Osteocyte (in vitro differentiated cells): ENCODE measurements at regions not wholly inside any gene's neighbourhood (a gene's known extent, or its start where the extent isn't known, plus 50 kb on each side); places are given as distances from the start of the nearest gene placed in this dataset.
A peak's percentile ranks its signal among the peaks of the same experiment; 100 is the strongest.

ENCODE experiments used
- DNase-seq: peaks from one replicate; pipeline ENCODE4 v3.0.0; 2021; ENCODE audit warnings: mixed read lengths; ENCODE audit not compliant: unreplicated experiment; ENCODE audit errors: extremely low spot score
- H3K27ac Mint-ChIP-seq: one replicate; pipeline ENCODE4 v1.8.0; 2021; ENCODE audit warnings: mild to moderate bottlenecking, mixed read lengths; ENCODE audit not compliant: unreplicated experiment
- H3K27me3 Mint-ChIP-seq: one replicate; pipeline ENCODE4 v1.8.0; 2021; ENCODE audit warnings: mixed read lengths; ENCODE audit not compliant: unreplicated experiment
- H3K36me3 Mint-ChIP-seq: one replicate; pipeline ENCODE4 v1.8.0; 2021; ENCODE audit warnings: mixed read lengths; ENCODE audit not compliant: unreplicated experiment
- H3K4me1 Mint-ChIP-seq: one replicate; pipeline ENCODE4 v1.8.0; 2021; ENCODE audit warnings: mixed read lengths; ENCODE audit not compliant: unreplicated experiment
- H3K4me3 Mint-ChIP-seq: one replicate; pipeline ENCODE4 v1.8.0; 2021; ENCODE audit warnings: mild to moderate bottlenecking, moderate library complexity, mixed read lengths; ENCODE audit not compliant: unreplicated experiment
- H3K9me3 Mint-ChIP-seq: one replicate; pipeline ENCODE4 v1.8.0; 2021; ENCODE audit warnings: mixed read lengths; ENCODE audit not compliant: unreplicated experiment
- CTCF ChIP-seq: fragments of 200-600 bp; sonication (generic); IDR thresholded peaks from 2 replicates; pipeline ENCODE4 v1.5.0; 2021; ENCODE audit warnings: antibody characterized with exemption, mild to moderate bottlenecking, moderate library complexity

GRCh38 chr22:47621253-47621652 is 858.8 kb downstream of the TBC1D22A start:
- DNase-seq = peak; percentile 59
- no peaks in the 10 kb centered on the region for H3K36me3 Mint-ChIP-seq
- TF ChIP-seq CTCF = no peak
- no peaks in the 10 kb centered on the region for H3K27me3 Mint-ChIP-seq
- H3K4me3 Mint-ChIP-seq = no peak overlapping the region
- no peaks in the 10 kb centered on the region for H3K4me1 Mint-ChIP-seq
- no peak overlapping the region for H3K27ac Mint-ChIP-seq
- H3K9me3 Mint-ChIP-seq = peaks cover 21% of the 10 kb centered on the region

GRCh38 chr22:47620391-47620790 is 857.9 kb downstream of the TBC1D22A start:
- TF ChIP-seq CTCF = no peak
- Mint-ChIP-seq H3K9me3 (peaks cover 22% of the 10 kb centered on the region), H3K4me3 (no peak overlapping the region), H3K27me3 (no peaks in the 10 kb centered on the region), H3K36me3 (no peaks in the 10 kb centered on the region), H3K27ac (no peak overlapping the region), H3K4me1 (no peaks in the 10 kb centered on the region)
- no peak for DNase-seq

GRCh38 chr22:47619631-47620030 is 857.2 kb downstream of the TBC1D22A start:
- Mint-ChIP-seq H3K4me1 (no peaks in the 10 kb centered on the region), H3K27me3 (no peaks in the 10 kb centered on the region), H3K36me3 (no peaks in the 10 kb centered on the region), H3K9me3 (peaks cover 20% of the 10 kb centered on the region), H3K27ac (no peak overlapping the region), H3K4me3 (no peak overlapping the region)
- no peak for DNase-seq
- TF ChIP-seq CTCF = no peak

DNA sequence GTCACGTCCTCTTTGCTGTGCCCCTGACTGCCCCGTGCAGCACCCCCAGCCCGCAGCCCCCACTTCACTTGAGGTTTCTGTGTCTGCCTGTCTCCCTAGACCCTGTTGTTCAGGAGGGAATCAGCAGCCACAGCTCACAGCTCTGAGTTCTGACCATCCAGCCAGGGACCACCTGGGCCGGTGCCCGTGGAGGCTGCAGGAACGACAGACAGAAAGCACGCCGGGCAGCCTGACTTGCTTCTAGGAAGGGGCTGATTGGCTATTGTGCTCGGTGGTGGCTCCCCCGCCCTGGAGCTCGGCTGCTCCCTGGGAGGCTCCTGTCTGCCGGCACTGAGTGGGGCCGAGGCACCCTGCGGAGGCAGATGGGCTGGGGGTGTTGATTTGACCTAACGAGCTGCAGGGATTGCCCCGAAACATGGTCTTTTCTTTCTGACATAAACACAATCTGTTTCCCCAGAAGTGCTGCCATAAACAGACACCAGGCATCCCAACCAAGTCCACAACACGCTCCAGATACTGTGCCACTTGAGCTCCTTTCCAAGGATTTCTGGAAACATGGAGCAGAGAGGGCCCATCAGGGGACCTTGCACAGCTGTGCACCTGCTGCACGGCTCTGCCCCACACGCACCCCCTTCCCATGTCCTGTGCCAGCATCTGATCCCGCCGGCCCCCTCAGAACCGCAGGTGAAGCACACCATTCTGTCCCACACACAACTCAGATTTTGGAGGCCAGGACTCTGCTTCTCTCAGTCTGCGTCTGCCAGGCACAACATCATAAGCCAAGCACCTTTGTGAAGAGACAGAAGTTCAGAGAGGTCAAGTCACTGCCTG is 855.9 kb downstream of the TBC1D22A start:
- H3K4me1 Mint-ChIP-seq = no peaks in the 10 kb centered on the region
- H3K36me3 Mint-ChIP-seq = no peaks in the 10 kb centered on the region
- peaks cover 23% of the 10 kb centered on the region for H3K9me3 Mint-ChIP-seq
- TF ChIP-seq CTCF = no peak
- no peak overlapping the region for H3K27ac Mint-ChIP-seq
- H3K4me3 Mint-ChIP-seq = no peak overlapping the region
- no peaks in the 10 kb centered on the region for H3K27me3 Mint-ChIP-seq
- peak; percentile 81 for DNase-seq

GRCh38 chr22:47617186-47617585 is 854.7 kb downstream of the TBC1D22A start:
- H3K27ac Mint-ChIP-seq = no peak overlapping the region
- TF ChIP-seq CTCF = no peak
- peaks cover 20% of the 10 kb centered on the region for H3K9me3 Mint-ChIP-seq
- no peaks in the 10 kb centered on the region for H3K27me3 Mint-ChIP-seq
- no peak for DNase-seq
- H3K4me3 Mint-ChIP-seq = no peak overlapping the region
- H3K4me1 Mint-ChIP-seq = no peaks in the 10 kb centered on the region
- H3K36me3 Mint-ChIP-seq = no peaks in the 10 kb centered on the region
